ENCODE measurements at regions not wholly inside any gene's neighbourhood (a gene's known extent, or its start where the extent isn't known, plus 50 kb on each side); places are given as distances from the start of the nearest gene placed in this dataset.

DNA sequence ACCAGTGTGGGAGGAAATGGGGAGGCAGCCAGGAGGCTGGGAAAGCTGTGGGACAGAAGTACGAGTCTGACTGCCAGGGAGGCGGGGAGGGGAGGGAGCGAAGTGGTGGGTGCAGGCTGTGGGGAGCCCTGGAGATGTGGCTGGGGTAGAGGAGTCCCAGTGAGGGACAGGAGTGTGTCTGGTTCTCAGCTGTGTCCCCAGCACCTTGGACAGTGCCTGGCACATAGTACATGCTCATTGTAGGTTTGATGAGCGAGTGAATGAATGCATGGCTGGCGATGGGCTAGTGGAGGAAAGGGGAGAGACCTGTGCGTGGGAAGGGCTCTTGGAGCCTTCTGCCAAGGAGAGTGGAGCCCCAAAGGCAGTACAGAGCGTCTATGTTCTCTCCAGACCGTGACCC lies 104.1 kb downstream of the SIK1 start:
- DNase-seq = no peak
- in situ Hi-C loops (cut with MboI; ENCODE audit: low pct_unique_long_range_greater_than_20kb, low sequenced_read_pairs) = no loop called here

DNA sequence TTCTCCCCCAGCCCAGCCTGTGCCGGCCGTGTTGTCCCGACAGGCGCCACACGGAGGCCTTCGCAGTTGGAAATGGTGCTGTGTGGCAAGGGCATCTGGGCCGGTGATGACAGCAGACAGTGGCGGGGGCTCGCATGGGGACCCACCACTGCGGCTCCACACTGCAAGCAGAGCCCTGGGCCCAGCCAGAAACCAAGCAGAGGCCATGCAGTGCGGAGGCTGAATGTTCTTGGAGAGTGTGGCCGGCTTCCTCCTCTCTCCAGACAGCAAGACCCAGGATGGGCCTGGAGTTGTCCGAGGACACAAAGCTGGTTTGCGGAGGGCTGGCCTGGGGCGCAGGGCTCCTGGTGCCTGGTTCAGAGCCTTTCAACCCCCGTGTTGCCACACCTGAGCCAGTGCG lies 104.6 kb downstream of the SIK1 start:
- in situ Hi-C loops (cut with MboI; ENCODE audit: low pct_unique_long_range_greater_than_20kb, low sequenced_read_pairs) = no loop called here
- no peak for DNase-seq

DNA sequence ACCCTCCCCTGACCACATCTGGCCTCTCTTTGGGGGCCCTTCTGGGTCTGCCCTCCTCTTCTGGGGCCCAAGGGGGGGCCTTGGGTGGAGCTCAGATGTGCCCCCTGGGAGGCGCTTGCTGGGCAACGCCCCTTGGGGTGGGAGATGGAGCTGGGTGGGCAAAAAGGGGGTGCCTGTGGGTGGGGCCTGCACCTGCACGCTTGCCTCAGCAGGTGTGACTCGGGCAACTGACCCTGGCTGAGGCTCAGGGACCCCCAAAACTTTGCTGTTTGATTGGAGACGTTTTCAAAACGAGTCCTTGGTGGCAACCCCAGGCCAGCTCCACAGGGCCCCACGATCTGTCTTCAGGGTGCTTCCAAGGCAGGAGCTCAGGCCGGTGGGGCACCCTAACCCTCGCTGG lies 105.3 kb downstream of the SIK1 start:
- in situ Hi-C loops (cut with MboI; ENCODE audit: low pct_unique_long_range_greater_than_20kb, low sequenced_read_pairs) = no loop called here
- DNase-seq = no peak

DNA sequence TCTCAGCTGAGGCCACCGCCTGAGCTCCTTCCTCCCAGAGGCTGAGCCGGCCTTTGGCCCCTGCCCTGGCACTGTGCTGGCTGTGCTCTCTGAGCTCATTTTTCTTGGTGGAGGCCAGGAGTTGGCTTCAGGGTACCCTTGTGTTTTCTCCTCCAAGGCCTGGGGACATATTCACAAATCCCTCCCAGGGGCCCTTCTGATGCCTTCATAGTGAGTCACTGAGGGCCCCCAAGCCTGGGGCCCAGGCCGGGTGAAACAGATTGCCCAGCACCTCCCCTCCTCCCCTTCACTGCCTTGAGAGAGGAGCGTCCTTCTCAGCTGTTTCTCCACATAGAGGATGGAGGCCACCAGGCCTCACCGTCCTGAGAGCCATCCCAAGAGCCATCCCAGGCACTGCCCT lies 105.8 kb downstream of the SIK1 start:
- DNase-seq = no peak
- in situ Hi-C loops (cut with MboI; ENCODE audit: low pct_unique_long_range_greater_than_20kb, low sequenced_read_pairs) = no loop called here

DNA sequence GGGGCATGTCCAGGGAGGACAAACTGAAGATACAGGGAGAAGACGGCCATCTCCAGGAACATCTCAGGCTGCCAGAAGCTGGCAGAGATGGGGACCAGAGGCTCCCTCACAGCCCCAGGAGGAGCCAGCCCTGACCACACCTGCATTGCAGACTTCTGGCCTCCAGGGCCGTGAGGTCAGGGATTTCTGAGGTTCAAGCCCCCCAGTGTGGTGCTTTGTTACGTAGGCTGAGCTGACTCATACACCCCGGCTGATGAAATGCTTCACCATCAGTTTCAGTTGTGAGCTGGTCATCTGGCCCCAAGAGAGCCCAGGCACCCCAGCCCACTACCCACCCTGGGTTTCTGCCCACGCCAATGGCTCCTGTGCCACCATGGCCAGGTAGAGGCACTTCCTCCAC lies 106.4 kb downstream of the SIK1 start:
- in situ Hi-C loops (cut with MboI; ENCODE audit: low pct_unique_long_range_greater_than_20kb, low sequenced_read_pairs) = no loop called here
- no peak for DNase-seq

DNA sequence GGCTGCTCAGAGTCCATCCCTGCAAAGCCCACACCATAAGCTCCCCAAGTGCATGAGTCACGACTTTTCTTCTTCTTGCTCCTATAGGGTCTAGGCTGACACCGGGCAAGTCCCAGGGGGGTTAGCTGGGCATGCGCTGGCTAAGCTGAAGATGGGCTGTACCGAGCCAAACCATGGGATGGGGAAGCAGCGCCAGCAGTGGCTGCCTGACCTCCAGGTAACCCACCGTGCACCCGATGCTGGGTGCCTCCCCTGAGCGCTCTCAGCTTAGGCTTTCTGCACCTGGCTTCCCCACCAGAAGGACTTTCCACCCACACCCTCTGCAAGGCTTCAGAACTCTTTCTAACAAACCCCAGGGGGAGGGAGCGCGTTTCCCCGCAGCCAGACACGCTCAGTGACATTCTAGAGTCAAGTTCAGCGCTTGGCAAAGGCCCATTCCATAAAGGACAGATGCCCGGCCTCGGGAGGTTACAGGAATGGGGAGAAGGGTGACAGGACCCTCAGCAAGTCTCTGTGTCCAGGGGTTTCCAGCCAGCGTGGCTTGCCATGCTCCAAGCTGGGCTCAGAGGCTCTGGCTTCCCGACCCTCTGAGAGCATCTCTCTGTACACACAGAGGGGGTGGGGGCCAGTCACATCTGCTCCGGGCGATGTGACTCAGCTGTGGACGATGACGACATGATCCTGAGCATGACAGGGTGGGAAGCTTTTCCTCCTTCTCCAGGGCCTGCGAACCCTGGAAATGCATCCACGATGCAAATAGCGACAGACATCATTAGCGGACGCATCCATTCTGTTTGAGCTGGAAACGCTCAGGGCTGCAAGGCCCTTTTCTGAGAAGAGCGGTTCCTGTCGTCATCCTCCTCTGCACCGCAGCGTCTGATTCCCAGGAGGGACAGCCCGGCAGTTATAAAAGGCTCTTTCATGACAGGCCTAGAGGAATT lies 107.8 kb downstream of the SIK1 start:
- in situ Hi-C loops (cut with MboI; ENCODE audit: low pct_unique_long_range_greater_than_20kb, low sequenced_read_pairs) = no loop called here
- no peak for DNase-seq

DNA sequence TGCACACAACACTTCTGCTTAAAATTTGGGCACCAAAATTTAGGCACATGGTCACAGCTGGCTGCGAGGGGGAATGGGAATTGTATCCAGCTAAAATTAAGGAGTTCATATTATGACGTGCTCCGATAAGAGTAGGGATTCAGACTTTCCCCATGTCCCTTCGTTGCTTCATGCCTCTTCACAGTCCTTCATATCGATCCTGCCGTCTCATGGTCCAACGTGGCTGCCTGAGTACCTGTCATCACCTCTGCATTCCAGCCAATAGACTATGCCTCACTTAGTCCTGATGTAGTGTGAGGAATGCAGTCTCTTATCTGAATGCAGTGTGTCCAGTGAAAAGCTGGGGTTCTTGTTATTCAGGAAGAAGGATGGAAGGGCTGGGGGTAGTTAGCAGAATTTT lies 108.6 kb downstream of the SIK1 start:
- no peak for DNase-seq
- in situ Hi-C loops (cut with MboI; ENCODE audit: low pct_unique_long_range_greater_than_20kb, low sequenced_read_pairs) = no loop called here

DNA sequence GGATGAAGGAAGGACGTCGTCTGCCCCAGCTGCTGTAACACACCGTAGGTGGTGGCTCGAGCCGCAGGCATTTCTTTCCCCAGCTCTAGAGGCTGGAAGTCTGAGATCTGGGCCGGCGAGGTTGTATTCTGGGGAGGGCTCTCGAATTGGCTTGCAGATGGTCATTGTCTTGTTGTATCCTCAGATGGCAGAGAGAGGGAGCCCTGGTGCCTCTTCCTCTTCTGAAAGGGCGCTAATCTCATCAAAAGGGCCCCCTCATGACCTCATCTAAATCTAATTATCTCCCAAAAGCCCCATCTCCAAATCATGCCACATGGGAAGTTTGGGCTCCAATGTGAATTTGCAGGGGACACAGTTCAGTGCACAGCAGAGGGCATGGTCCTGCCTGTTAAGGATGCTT lies 109.0 kb downstream of the SIK1 start:
- in situ Hi-C loops (cut with MboI; ENCODE audit: low pct_unique_long_range_greater_than_20kb, low sequenced_read_pairs) = no loop called here
- peak; percentile 45 for DNase-seq

DNA sequence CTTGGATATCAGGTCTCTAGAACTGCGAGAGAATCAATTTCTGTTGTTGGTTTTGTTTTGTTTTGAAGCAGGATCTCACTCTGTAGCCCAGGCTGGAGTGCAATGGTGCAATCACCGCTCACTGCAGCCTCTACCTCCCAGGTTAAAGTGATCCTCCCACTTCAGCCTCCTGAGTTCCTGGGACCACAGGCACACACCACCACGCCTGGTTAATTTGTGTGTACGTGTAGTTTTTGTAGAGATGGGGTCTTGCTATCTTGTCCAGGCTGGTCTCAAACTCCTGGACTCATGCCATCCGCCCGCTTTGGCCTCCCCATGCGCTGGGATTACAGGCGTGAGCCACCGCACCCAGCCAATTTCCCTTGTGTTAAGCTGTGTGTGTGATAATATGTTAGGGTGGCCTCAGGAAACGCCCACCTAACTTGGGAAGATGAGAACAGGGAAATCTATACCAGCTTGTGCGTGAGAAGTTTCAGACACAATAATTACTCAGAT lies 109.6 kb downstream of the SIK1 start:
- in situ Hi-C loops (cut with MboI; ENCODE audit: low pct_unique_long_range_greater_than_20kb, low sequenced_read_pairs) = no loop called here
- no peak for DNase-seq

DNA sequence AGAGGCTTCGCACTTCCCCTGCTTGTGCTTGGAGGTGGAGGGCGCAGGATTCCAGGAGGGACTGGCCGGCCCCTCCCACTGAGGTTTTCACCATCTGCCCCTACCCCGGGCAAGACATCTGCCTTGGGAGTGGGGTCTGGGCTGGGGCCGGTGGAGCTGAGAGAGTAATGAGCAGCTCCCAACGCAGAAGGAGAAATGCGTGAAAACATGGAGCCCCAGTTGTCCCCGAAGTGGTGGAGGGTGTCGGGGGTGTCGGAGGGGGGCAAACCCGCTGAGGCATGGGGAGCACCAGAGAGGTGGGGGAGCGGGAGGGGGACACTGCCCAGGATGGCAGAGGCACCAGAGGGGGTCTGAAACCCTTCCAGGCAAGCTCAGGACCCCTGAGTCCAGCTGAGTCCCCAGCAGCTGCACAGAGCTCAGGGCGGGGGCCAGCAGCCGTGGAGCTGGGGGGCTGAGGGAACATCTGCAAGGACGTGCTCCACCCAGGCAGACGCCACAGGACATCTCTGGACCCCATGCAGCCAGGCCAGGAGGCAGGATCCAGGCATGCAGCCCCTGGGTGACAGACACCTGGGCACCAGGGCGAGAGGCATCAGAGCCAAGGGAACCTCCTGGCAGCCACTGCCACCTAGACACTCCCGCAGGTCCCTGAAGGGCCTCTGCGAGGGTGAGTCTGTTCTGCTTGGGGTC lies 110.6 kb downstream of the SIK1 start:
- in situ Hi-C loops (cut with MboI; ENCODE audit: low pct_unique_long_range_greater_than_20kb, low sequenced_read_pairs) = no loop called here
- DNase-seq = no peak

DNA sequence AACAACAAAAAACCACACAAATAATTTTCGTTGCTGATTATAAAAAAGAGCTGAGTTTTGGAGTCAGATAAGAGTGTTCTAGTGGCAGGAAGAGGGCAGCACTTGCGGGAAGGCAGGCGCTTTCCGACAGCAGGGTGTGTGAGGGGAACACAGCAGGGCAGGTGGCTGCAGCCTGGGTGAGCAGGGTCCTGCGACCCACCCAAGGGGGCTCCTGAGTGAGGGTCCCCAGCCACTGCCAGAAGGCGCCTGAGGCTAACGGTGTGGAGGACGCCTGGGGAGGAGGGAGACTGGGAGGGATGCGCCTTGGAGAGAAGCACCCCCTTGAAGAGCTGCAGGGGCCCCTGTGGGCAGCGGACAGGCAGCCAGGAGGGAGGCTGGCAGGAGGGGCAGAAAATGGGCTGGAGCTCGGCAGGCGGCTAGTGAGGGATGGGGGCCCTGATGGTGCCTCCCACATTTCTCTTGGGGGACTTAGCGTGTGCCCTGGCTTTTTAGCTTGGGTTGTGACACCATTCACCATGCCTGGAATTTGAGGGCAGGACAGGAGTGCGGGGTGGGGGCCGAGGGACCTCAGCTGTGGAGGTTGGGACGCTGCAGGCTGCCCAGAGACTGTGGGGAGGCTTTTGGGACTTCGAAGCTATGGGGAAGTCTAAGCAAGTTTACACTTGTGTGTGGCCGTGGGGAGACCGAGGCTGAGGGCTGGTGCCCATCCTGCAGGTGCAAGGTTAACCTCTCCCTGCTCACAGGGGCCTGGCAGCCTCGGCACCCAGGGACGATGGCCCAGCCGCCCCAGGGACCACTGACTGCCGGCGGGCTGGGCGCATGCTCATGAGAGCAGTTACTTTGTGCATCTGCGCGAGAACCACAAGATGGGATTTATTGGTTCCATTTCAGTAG lies 111.4 kb downstream of the SIK1 start:
- in situ Hi-C loops (cut with MboI; ENCODE audit: low pct_unique_long_range_greater_than_20kb, low sequenced_read_pairs) = no loop called here
- no peak for DNase-seq

DNA sequence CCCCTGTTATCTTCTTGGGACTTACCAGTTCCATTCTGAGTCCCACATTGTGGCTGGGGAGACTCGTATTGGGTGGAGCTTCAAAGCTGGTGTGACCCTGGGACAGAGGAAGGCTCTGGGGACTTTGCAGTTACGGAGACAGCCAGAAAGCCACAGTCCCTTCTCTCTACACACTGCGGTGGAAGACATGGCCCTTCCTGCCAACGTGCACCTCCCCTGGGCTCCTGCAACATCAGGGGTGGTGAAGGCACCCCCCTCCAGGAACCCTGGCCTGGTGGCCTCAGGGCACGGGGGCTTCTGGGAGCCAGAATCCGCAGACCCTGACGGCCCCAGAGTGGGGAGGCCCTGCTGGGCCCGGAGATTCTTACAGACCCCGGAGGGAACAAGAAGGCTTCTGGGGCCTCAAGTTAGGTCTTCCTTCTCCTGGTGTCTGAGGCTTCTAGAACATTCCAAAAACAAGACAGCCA lies 113.0 kb downstream of the SIK1 start:
- DNase-seq = no peak
- in situ Hi-C loops (cut with MboI; ENCODE audit: low pct_unique_long_range_greater_than_20kb, low sequenced_read_pairs) = no loop called here

DNA sequence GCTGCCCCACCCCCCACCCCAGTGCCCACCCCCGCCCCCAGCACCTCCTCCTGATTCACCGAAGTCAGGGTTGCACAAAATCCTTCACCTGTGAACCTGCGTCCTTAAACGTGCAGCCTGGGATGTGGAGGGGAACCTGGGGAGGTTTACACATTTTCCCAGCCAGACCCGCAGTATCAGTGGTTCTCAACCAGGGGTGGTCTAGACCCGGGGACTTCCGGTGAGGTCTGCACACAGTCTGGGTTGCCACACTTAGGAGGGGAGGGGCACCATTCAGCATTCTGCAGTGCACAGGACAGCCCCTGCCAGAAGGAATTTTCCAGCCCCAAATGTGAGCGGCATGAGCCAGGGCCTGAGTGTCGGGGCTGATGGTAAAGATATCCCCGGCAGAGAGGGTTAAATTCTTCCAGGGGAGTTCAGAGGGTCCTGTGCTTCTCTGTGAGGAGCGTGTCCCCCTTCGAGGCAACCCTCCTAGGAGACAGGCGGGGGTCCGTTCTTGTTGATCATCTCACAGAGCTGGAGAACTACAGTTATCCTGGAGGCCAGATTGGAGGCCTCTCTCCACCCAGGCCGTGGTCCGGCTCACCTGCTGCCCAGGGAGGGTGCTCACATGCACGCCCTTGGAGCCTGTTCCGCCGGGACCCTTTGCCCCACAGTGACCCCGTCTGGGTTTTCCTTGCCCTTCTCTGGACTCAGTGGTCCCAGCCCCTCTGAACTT lies 113.6 kb downstream of the SIK1 start:
- in situ Hi-C loops (cut with MboI; ENCODE audit: low pct_unique_long_range_greater_than_20kb, low sequenced_read_pairs) = no loop called here
- DNase-seq = no peak

DNA sequence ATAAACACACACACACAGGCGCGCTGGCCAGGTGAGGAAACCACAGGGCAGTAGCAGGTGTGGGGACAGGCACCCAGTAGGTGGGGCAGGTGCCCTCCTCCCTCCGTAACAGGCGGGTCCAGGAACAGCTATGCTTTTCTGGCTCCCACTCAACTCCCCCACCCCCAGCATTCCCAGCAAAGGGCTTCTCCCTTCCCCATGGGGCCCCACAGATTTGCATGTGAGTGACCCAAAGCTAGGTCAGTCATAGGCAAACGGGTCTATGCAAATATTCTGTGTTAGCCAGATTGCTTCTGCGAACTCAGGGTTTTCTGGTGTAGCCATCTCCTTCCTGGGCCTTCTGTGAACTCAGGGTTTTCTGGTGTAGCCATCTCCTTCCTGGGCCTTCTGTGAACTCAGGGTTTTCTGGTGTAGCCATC lies 114.2 kb downstream of the SIK1 start:
- no peak for DNase-seq
- in situ Hi-C loops (cut with MboI; ENCODE audit: low pct_unique_long_range_greater_than_20kb, low sequenced_read_pairs) = no loop called here

DNA sequence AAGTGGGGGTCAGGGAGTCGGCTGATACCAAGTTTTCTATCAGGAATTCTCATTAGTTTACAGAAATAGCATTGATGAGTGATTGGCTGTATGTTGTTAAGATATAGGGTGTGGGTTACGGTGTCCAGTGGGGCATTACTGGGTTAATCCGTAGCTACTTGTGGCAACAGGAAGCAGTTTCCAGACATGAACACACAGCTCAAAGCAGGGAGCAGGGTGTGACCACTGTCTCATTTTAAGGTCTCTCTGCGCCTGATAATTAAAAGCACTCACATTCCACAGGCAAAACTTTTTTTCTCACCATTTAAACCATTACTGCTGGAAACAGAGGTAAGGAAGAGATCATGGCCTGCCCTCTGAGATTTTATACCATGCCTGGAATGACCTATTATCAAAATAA lies 114.9 kb downstream of the SIK1 start:
- DNase-seq = no peak
- in situ Hi-C loops (cut with MboI; ENCODE audit: low pct_unique_long_range_greater_than_20kb, low sequenced_read_pairs) = no loop called here

DNA sequence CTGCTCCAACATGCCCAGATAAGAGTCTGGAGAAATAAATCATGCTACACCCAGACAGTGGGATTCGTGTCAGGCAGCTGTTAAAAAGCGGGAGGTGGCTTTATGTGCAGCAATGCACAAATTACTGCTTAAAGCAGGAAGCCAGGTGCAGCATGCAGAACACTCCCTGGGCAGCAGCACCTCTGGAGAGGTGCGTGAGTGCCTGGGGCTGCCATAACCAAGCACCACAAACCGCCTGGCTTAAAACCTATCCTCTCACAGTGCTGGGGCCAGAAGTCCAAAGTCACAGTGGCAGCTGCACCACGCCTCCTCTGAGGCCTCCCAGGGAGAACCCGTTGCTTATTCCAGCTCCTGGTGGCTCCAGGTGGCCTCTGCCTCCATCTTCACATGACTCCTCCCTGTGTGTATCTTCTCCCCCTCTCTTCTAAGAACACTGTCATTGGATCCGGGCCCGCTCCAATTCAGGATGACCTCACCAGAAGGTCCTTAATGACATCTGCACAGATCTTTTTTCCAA lies 115.6 kb downstream of the SIK1 start:
- in situ Hi-C loops (cut with MboI; ENCODE audit: low pct_unique_long_range_greater_than_20kb, low sequenced_read_pairs) = no loop called here
- no peak for DNase-seq

DNA sequence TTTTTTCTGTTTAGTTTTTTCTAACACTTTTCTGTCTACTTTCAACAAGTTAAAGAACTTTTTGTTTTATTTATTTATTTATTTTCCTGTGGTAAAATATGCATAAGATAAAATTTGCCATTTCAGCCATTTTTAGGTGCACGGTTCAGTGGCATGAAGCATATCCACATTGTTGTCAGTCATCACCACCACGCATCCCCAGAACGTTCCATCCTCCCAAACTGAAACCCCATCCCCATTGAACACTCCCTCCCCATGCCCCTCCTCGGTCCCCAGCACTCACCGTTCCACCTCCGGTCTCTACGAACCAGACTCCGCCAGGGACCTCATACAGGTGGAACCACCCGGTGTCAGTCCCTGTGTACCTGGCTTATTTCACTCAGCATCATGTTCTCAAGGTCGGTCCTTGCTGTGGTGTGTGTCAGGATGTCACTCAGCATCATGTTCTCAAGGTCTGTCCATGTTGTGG lies 118.1 kb downstream of the SIK1 start:
- in situ Hi-C loops (cut with MboI; ENCODE audit: low pct_unique_long_range_greater_than_20kb, low sequenced_read_pairs) = no loop called here
- no peak for DNase-seq

DNA sequence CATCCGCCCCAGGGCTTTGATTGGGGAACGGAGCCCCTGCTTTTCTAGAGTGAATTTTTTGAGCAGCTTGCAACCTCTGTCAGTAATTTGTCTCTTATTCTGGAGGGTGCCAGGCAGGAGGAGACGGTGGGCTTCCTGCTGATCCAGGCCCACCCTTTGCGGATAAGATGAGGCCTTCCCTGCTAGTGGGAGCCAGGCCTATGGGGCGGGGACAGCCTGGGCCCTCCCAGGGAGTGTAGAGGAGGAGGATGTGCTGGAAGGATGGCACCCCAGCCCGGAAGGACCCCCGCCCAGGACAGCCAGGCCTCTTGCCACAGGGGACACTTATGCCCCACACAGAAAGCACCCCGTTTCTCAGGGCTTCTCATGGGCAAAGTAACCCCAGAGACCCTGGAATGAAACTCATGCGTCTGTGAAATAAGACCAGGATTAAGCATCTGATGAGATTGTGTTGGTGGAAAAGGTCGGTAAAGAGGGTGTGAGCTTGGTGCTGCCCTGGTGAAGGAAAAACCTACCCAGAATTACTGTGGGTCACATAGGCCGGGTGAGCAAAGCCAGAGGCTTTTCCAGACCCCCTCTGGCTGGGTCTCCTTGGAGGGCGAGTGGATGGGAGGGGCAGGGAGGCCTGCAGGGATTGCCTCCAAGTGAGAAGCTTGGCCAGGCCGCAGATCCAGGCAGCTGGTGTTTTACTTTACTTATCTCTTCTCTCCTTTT lies 118.7 kb downstream of the SIK1 start:
- DNase-seq = no peak
- in situ Hi-C loops (cut with MboI; ENCODE audit: low pct_unique_long_range_greater_than_20kb, low sequenced_read_pairs) = no loop called here

All from KBM-7 (cell line).